Stimulated activated CD4-positive, alpha-beta T cell treated with anti-CD3 and anti-CD28 coated beads, Interleukin-2, amount 100 ng/mL, for 4 hours (primary cell): ENCODE measurements at regions not wholly inside any gene's neighbourhood (a gene's known extent, or its start where the extent isn't known, plus 50 kb on each side); places are given as distances from the start of the nearest gene placed in this dataset.
A peak's percentile ranks its signal among the peaks of the same experiment; 100 is the strongest.

Experiments used
- DNase-seq: peaks from one replicate; pipeline ENCODE4 v3.0.0-alpha.2; 2020; ENCODE audit warnings: low read depth

- DNase-seq = no peak
These were observed 211.1 kb downstream of the ANKRD60 start for GRCh38 chr20:58017231-58017969.

GRCh38 chr20:58016779-58017178 lies 211.7 kb downstream of the ANKRD60 start:
- DNase-seq = no peak

- DNase-seq = peak; percentile 18
These were observed 213.7 kb downstream of the ANKRD60 start for GRCh38 chr20:58014628-58015315.

GRCh38 chr20:58012731-58013510 lies 215.5 kb downstream of the ANKRD60 start:
- DNase-seq = no peak

GRCh38 chr20:58011947-58012610 lies 216.4 kb downstream of the ANKRD60 start:
- DNase-seq = no peak

GRCh38 chr20:58011106-58011946 lies 217.1 kb downstream of the ANKRD60 start:
- DNase-seq = no peak

- DNase-seq = no peak
These were observed 217.8 kb downstream of the ANKRD60 start for GRCh38 chr20:58010666-58011065.

- no peak for DNase-seq
These were observed 218.3 kb downstream of the ANKRD60 start for GRCh38 chr20:58010186-58010585.

GRCh38 chr20:58008866-58009265 lies 219.6 kb downstream of the ANKRD60 start:
- no peak for DNase-seq

- no peak for DNase-seq
These were observed 220.0 kb downstream of the ANKRD60 start for GRCh38 chr20:58008413-58008812.

- no peak for DNase-seq
These were observed 220.5 kb downstream of the ANKRD60 start for GRCh38 chr20:58007947-58008346.

GRCh38 chr20:58006346-58007316 lies 221.8 kb downstream of the ANKRD60 start:
- no peak for DNase-seq

- DNase-seq = no peak
These were observed 222.7 kb downstream of the ANKRD60 start for GRCh38 chr20:58005581-58006345.

- DNase-seq = no peak
These were observed 223.6 kb downstream of the ANKRD60 start for GRCh38 chr20:58004900-58005299.

GRCh38 chr20:58004146-58004545 lies 224.3 kb downstream of the ANKRD60 start:
- DNase-seq = no peak

- no peak for DNase-seq
These were observed 224.9 kb downstream of the ANKRD60 start for GRCh38 chr20:58003525-58003924.

GRCh38 chr20:58002901-58003300 lies 225.6 kb downstream of the ANKRD60 start:
- no peak for DNase-seq

- DNase-seq = no peak
These were observed 226.5 kb downstream of the ANKRD60 start for GRCh38 chr20:58001946-58002345.

GRCh38 chr20:58001381-58001780 lies 227.1 kb downstream of the ANKRD60 start:
- no peak for DNase-seq
